ENCODE measurements at regions not wholly inside any gene's neighbourhood (a gene's known extent, or its start where the extent isn't known, plus 50 kb on each side); places are given as distances from the start of the nearest gene placed in this dataset.
"Not testable (repeated sequence)": the region's sequence is repeated elsewhere in the genome, so short reads cannot be mapped to it uniquely, and the experiment has no call there.

GRCh38 chr9:87049929-87050608 lies 102.8 kb upstream of the GAS1 start:
- DNase-seq: not testable (repeated sequence)

- DNase-seq: no peak
These were observed 107.8 kb upstream of the GAS1 start for GRCh38 chr9:87054999-87055686.

- DNase-seq: no peak
These were observed 112.5 kb upstream of the GAS1 start for GRCh38 chr9:87059772-87060171.

- no peak for DNase-seq
These were observed 115.4 kb upstream of the GAS1 start for GRCh38 chr9:87062746-87063145.

GRCh38 chr9:87063246-87063645 lies 115.9 kb upstream of the GAS1 start:
- no peak for DNase-seq

GRCh38 chr9:87063871-87064270 lies 116.6 kb upstream of the GAS1 start:
- no peak for DNase-seq

GRCh38 chr9:87064311-87064710 lies 117.0 kb upstream of the GAS1 start:
- no peak for DNase-seq

GRCh38 chr9:87065981-87066380 lies 118.7 kb upstream of the GAS1 start:
- DNase-seq: no peak

- DNase-seq: no peak
These were observed 120.1 kb upstream of the GAS1 start for GRCh38 chr9:87067426-87067825.

- DNase-seq: no peak
These were observed 121.0 kb upstream of the GAS1 start for GRCh38 chr9:87068177-87068840.

- DNase-seq: no peak
These were observed 122.4 kb upstream of the GAS1 start for GRCh38 chr9:87069690-87070089.

- no peak for DNase-seq
These were observed 123.0 kb upstream of the GAS1 start for GRCh38 chr9:87070336-87070735.

- no peak for DNase-seq
These were observed 124.2 kb upstream of the GAS1 start for GRCh38 chr9:87071473-87071872.

- DNase-seq: no peak
These were observed 126.4 kb upstream of the GAS1 start for GRCh38 chr9:87073692-87074091.

GRCh38 chr9:87075537-87075936 lies 128.2 kb upstream of the GAS1 start:
- no peak for DNase-seq

- DNase-seq: no peak
These were observed 129.5 kb upstream of the GAS1 start for GRCh38 chr9:87076825-87077224.

- DNase-seq: no peak
These were observed 130.7 kb upstream of the GAS1 start for GRCh38 chr9:87077986-87078385.

GRCh38 chr9:87080512-87081264 lies 133.4 kb upstream of the GAS1 start:
- DNase-seq: no peak

- DNase-seq: no peak
These were observed 134.2 kb upstream of the GAS1 start for GRCh38 chr9:87081503-87081902.

- no peak for DNase-seq
These were observed 136.7 kb upstream of the GAS1 start for GRCh38 chr9:87083986-87084385.

- DNase-seq: no peak
These were observed 137.1 kb upstream of the GAS1 start for GRCh38 chr9:87084407-87084806.

GRCh38 chr9:87085073-87085472 lies 137.8 kb upstream of the GAS1 start:
- no peak for DNase-seq

GRCh38 chr9:87085521-87085920 lies 138.2 kb upstream of the GAS1 start:
- no peak for DNase-seq
